H9 (cell line): ENCODE measurements at regions not wholly inside any gene's neighbourhood (a gene's known extent, or its start where the extent isn't known, plus 50 kb on each side); places are given as distances from the start of the nearest gene placed in this dataset.

Experiments used
- DNase-seq: peaks from one replicate; pipeline ENCODE4 v3.0.0-alpha.2; 2017
- H2AFZ ChIP-seq: one replicate; pipeline ENCODE4 v1.6.1; 2013; ENCODE audit warnings: mild to moderate bottlenecking, low read length, control low read depth, moderate library complexity
- H2AK5ac ChIP-seq: 2 replicates; pipeline ENCODE4 v1.6.1; 2013; ENCODE audit warnings: low read length, control low read depth, mixed read lengths; ENCODE audit not compliant: insufficient read length
- H2BK120ac ChIP-seq: one replicate; pipeline ENCODE4 v1.6.1; 2013; ENCODE audit warnings: low read depth, mild to moderate bottlenecking, low read length, control low read depth, inconsistent platforms; ENCODE audit not compliant: poor library complexity, severe bottlenecking
- H2BK12ac ChIP-seq: 2 replicates; pipeline ENCODE4 v1.6.1; 2013; ENCODE audit warnings: low read length, control low read depth, mixed read lengths, low read depth; ENCODE audit not compliant: insufficient read length
- H2BK15ac ChIP-seq: 2 replicates; pipeline ENCODE4 v1.6.1; 2013; ENCODE audit warnings: low read depth, low read length, control low read depth
- H2BK20ac ChIP-seq: one replicate; pipeline ENCODE4 v1.6.1; 2013; ENCODE audit warnings: low read depth, mild to moderate bottlenecking, low read length, control low read depth, inconsistent platforms; ENCODE audit not compliant: poor library complexity, severe bottlenecking
- H2BK5ac ChIP-seq: 2 replicates; pipeline ENCODE4 v1.6.1; 2013; ENCODE audit warnings: low read length, control low read depth, mixed read lengths; ENCODE audit not compliant: insufficient read length
- H3K14ac ChIP-seq: 2 replicates; pipeline ENCODE4 v1.6.1; 2013; ENCODE audit warnings: low read length, control low read depth; ENCODE audit not compliant: insufficient read depth
- H3K18ac ChIP-seq: 2 replicates; pipeline ENCODE4 v1.6.1; 2013; ENCODE audit warnings: low read depth, mild to moderate bottlenecking, mixed read lengths, low read length, control low read depth; ENCODE audit not compliant: insufficient read length
- H3K23ac ChIP-seq: 2 replicates; pipeline ENCODE4 v1.6.1; 2013; ENCODE audit warnings: low read length, control low read depth, mixed read lengths, low read depth; ENCODE audit not compliant: insufficient read length
- H3K23me2 ChIP-seq: 2 replicates; pipeline ENCODE4 v1.6.1; 2013; ENCODE audit warnings: low read depth, mild to moderate bottlenecking, mixed read lengths, low read length, control low read depth; ENCODE audit not compliant: insufficient read length, poor library complexity, severe bottlenecking
- H3K27ac ChIP-seq: 2 replicates; pipeline ENCODE4 v1.5.1; 2013; ENCODE audit warnings: low read length, control low read depth, mixed read lengths, low read depth; ENCODE audit not compliant: insufficient read length
- H3K27me3 ChIP-seq: 2 replicates; pipeline ENCODE4 v1.6.1; 2013; ENCODE audit warnings: low read length, control low read depth, inconsistent platforms; ENCODE audit not compliant: insufficient read depth
- H3K4ac ChIP-seq: 2 replicates; pipeline ENCODE4 v1.6.1; 2013; ENCODE audit warnings: low read depth, mild to moderate bottlenecking, control low read depth, inconsistent platforms, low read length, moderate library complexity
- H3K4me1 ChIP-seq: 2 replicates; pipeline ENCODE4 v1.6.1; 2013; ENCODE audit warnings: low read length, control low read depth, inconsistent platforms; ENCODE audit not compliant: insufficient read depth
- H3K4me2 ChIP-seq: 2 replicates; pipeline ENCODE4 v1.6.1; 2013; ENCODE audit warnings: low read length, control low read depth, mixed read lengths; ENCODE audit not compliant: insufficient read length, insufficient read depth
- H3K56ac ChIP-seq: 2 replicates; pipeline ENCODE4 v1.6.1; 2013; ENCODE audit warnings: low read depth, mild to moderate bottlenecking, mixed read lengths, low read length, control low read depth; ENCODE audit not compliant: insufficient read length
- H3K79me1 ChIP-seq: 2 replicates; pipeline ENCODE4 v1.6.1; 2013; ENCODE audit warnings: low read depth, mild to moderate bottlenecking, moderate library complexity, low read length, control low read depth, inconsistent platforms; ENCODE audit not compliant: insufficient read depth, poor library complexity, severe bottlenecking
- H3K79me2 ChIP-seq: 2 replicates; pipeline ENCODE4 v1.6.1; 2013; ENCODE audit warnings: low read length, control low read depth, inconsistent platforms; ENCODE audit not compliant: insufficient read depth
- H3K9ac ChIP-seq: 2 replicates; pipeline ENCODE4 v1.6.1; 2013; ENCODE audit warnings: low read length, control low read depth, mixed read lengths; ENCODE audit not compliant: insufficient read length; ENCODE audit errors: extremely low read depth
- H3K9me3 ChIP-seq: one replicate; pipeline ENCODE4 v1.6.1; 2013; ENCODE audit warnings: low read depth, low read length, inconsistent platforms; ENCODE audit not compliant: control insufficient read depth
- H3T11ph ChIP-seq: one replicate; pipeline ENCODE4 v1.6.1; 2013; ENCODE audit warnings: mild to moderate bottlenecking, low read length, control low read depth, inconsistent platforms
- H4K20me1 ChIP-seq: one replicate; pipeline ENCODE4 v1.6.1; 2013; ENCODE audit not compliant: control insufficient read depth, insufficient read length, insufficient read depth
- H4K5ac ChIP-seq: 2 replicates; pipeline ENCODE4 v1.6.1; 2013; ENCODE audit warnings: low read depth, mild to moderate bottlenecking, mixed read lengths, low read length, control low read depth; ENCODE audit not compliant: insufficient read length
- H4K8ac ChIP-seq: replicated peaks from 2 replicates; pipeline ENCODE4 v1.6.1; 2013; ENCODE audit warnings: low read length, control low read depth, mixed read lengths, low read depth; ENCODE audit not compliant: insufficient read length
- H4K91ac ChIP-seq: 2 replicates; pipeline ENCODE4 v1.6.1; 2013; ENCODE audit warnings: low read depth, mild to moderate bottlenecking, moderate library complexity, mixed read lengths, low read length, control low read depth; ENCODE audit not compliant: insufficient read length
- H3K27ac Mint-ChIP-seq, 3 experiments: 2 replicates in 2 of 3; 3 replicates in 1 of 3; pipeline ENCODE4 v1.8.0; 2020 to 2021; ENCODE audit warnings: mixed read lengths in 3 of 3, mild to moderate bottlenecking in 1 of 3, moderate library complexity in 1 of 3
- H3K27me3 Mint-ChIP-seq: 2 replicates; pipeline ENCODE4 v1.8.0; 2021; ENCODE audit warnings: low read depth, mild to moderate bottlenecking, moderate library complexity, mixed read lengths
- H3K36me3 Mint-ChIP-seq, 3 experiments: 2 replicates in 2 of 3; 3 replicates in 1 of 3; pipeline ENCODE4 v1.8.0; 2020 to 2021; ENCODE audit warnings: low read depth in 3 of 3, mixed read lengths in 3 of 3; ENCODE audit not compliant: insufficient read depth in 1 of 3
- H3K4me1 Mint-ChIP-seq, 2 experiments: 2 replicates each; pipeline ENCODE4 v1.8.0; 2020; ENCODE audit warnings: mixed read lengths in 2 of 2
- H3K4me3 Mint-ChIP-seq, 2 experiments: 2 replicates in 1 of 2; 3 replicates in 1 of 2; pipeline ENCODE4 v1.8.0; 2020 to 2021; ENCODE audit warnings: mild to moderate bottlenecking in 2 of 2, mixed read lengths in 2 of 2, moderate library complexity in 1 of 2
- H3K9me3 Mint-ChIP-seq, 2 experiments: 2 replicates in 1 of 2; 3 replicates in 1 of 2; pipeline ENCODE4 v1.8.0; 2020; ENCODE audit warnings: mild to moderate bottlenecking in 2 of 2, mixed read lengths in 2 of 2, moderate library complexity in 1 of 2
- CTCF ChIP-seq: fragments of 200-600 bp; sonication (generic); conservative IDR thresholded peaks from 3 replicates; pipeline ENCODE4 v1.8.0; 2021; ENCODE audit warnings: antibody characterized with exemption, mild to moderate bottlenecking
- WGBS: extraction: QIAGEN DNeasy Blood & Tissue Kit; methylation state at CpG from one replicate; pipeline ENCODE4 v1.1.7; 2013; ENCODE audit warnings: missing lambda C conversion rate, low lambda C conversion rate, mixed read lengths; ENCODE audit not compliant: insufficient read length; ENCODE audit errors: extremely low coverage; 5-methylcytosine and 5-hydroxymethylcytosine counted together

GRCh38 chr16:59484833-59485516 lies 750.9 kb upstream of the GOT2 start:
- Histone ChIP-seq H3K79me1 (no peaks in the 10 kb centered on the region), H4K8ac (no peak overlapping the region), H3K79me2 (no peaks in the 10 kb centered on the region), H4K5ac (no peak overlapping the region), H3K18ac (no peak overlapping the region), H3K27me3 (no peaks in the 10 kb centered on the region), H2AK5ac (no peak overlapping the region), H2BK20ac (no peak overlapping the region), H4K20me1 (no peaks in the 10 kb centered on the region), H3K9me3 (no peaks in the 10 kb centered on the region), H3K14ac (no peak overlapping the region), H2BK15ac (no peak overlapping the region), H3K23ac (no peak overlapping the region), H3K4me2 (no peak overlapping the region), H3K27ac (no peak overlapping the region), H2BK120ac (no peak overlapping the region), H2BK12ac (no peak overlapping the region), H3K56ac (no peak overlapping the region), H3K23me2 (no peaks in the 10 kb centered on the region), H2AFZ (no peak overlapping the region), H3T11ph (no peak overlapping the region), H3K9ac (no peak overlapping the region), H2BK5ac (no peak overlapping the region), H3K4ac (no peak overlapping the region), H3K4me1 (no peaks in the 10 kb centered on the region), H4K91ac (no peak overlapping the region)
- Mint-ChIP-seq H3K4me1 (peaks cover 2 to 6% of the 10 kb centered on the region in 2 experiments), H3K27ac (no peak overlapping the region), H3K4me3 (no peak overlapping the region), H3K36me3 (no peaks in the 10 kb centered on the region), H3K27me3 (no peaks in the 10 kb centered on the region), H3K9me3 (no peaks in the 10 kb centered on the region)
- TF ChIP-seq CTCF = no peak
- no CpG with 5 or more reads among the region's 2 CpGs for WGBS
- DNase-seq = no peak
